ENCODE measurements at regions not wholly inside any gene's neighbourhood (a gene's known extent, or its start where the extent isn't known, plus 50 kb on each side); places are given as distances from the start of the nearest gene placed in this dataset.
A peak's percentile ranks its signal among the peaks of the same experiment; 100 is the strongest.
"Not testable (repeated sequence)": the region's sequence is repeated elsewhere in the genome, so short reads cannot be mapped to it uniquely, and the experiment has no call there.

GRCh38 chr20:29687438-29687837 is 1570.0 kb upstream of the DEFB115 start:
- Mint-ChIP-seq H3K4me1 (no peaks in the 10 kb centered on the region), H3K4me3 (no peak overlapping the region), H3K36me3 (no peaks in the 10 kb centered on the region), H3K27ac (no peak overlapping the region), H3K9me3 (ENCODE audit: low read depth) (peaks cover 12% of the 10 kb centered on the region), H3K27me3 (no peaks in the 10 kb centered on the region)
- ATAC-seq: no peak
- DNase-seq: no peak
- CTCF ChIA-PET: no interaction called here

GRCh38 chr20:29689411-29690225 is 1567.8 kb upstream of the DEFB115 start:
- Mint-ChIP-seq H3K4me1 (no peaks in the 10 kb centered on the region), H3K27ac (peak overlapping the region; percentile 63), H3K27me3 (no peaks in the 10 kb centered on the region), H3K36me3 (no peaks in the 10 kb centered on the region), H3K9me3 (ENCODE audit: low read depth) (peaks cover 12% of the 10 kb centered on the region), H3K4me3 (peak overlapping the region; percentile 11)
- CTCF ChIA-PET: no interaction called here
- ATAC-seq (peak; percentile 76), DNase-seq (peak; percentile 55)

GRCh38 chr20:29690274-29690673 is 1567.2 kb upstream of the DEFB115 start:
- CTCF ChIA-PET: no interaction called here
- H3K27ac Mint-ChIP-seq: no peak overlapping the region
- DNase-seq: no peak
- H3K4me1 Mint-ChIP-seq: no peaks in the 10 kb centered on the region
- H3K9me3 Mint-ChIP-seq (ENCODE audit: low read depth): peaks cover 12% of the 10 kb centered on the region
- H3K36me3 Mint-ChIP-seq: no peaks in the 10 kb centered on the region
- H3K4me3 Mint-ChIP-seq: no peak overlapping the region
- no peak for ATAC-seq
- H3K27me3 Mint-ChIP-seq: no peaks in the 10 kb centered on the region

- DNase-seq: no peak
- no peak overlapping the region for H3K27ac Mint-ChIP-seq
- peaks cover 12% of the 10 kb centered on the region for H3K9me3 Mint-ChIP-seq (ENCODE audit: low read depth)
- peaks cover 2% of the 10 kb centered on the region for H3K36me3 Mint-ChIP-seq
- no peak for ATAC-seq
- no peaks in the 10 kb centered on the region for H3K4me1 Mint-ChIP-seq
- H3K4me3 Mint-ChIP-seq: no peak overlapping the region
- CTCF ChIA-PET: no interaction called here
- H3K27me3 Mint-ChIP-seq: no peaks in the 10 kb centered on the region
Observed at GRCh38 chr20:29740601-29740950, 1516.9 kb upstream of the DEFB115 start.

GRCh38 chr20:29740951-29741593 is 1516.4 kb upstream of the DEFB115 start:
- Mint-ChIP-seq H3K9me3 (ENCODE audit: low read depth) (peaks cover 12% of the 10 kb centered on the region), H3K4me3 (no peak overlapping the region), H3K36me3 (peaks cover 2% of the 10 kb centered on the region), H3K27ac (no peak overlapping the region), H3K27me3 (no peaks in the 10 kb centered on the region), H3K4me1 (no peaks in the 10 kb centered on the region)
- ATAC-seq (no peak), DNase-seq (no peak)
- CTCF ChIA-PET: no interaction called here

- Mint-ChIP-seq H3K4me1 (no peaks in the 10 kb centered on the region), H3K27me3 (no peaks in the 10 kb centered on the region), H3K9me3 (ENCODE audit: low read depth) (peaks cover 12% of the 10 kb centered on the region), H3K4me3 (no peak overlapping the region), H3K27ac (no peak overlapping the region), H3K36me3 (peaks cover 2% of the 10 kb centered on the region)
- DNase-seq: no peak
- CTCF ChIA-PET: no interaction called here
- ATAC-seq: no peak
Observed at GRCh38 chr20:29741594-29741893, 1515.9 kb upstream of the DEFB115 start.

GRCh38 chr20:29741894-29742698 is 1515.4 kb upstream of the DEFB115 start:
- Mint-ChIP-seq H3K4me1 (no peaks in the 10 kb centered on the region), H3K27me3 (no peaks in the 10 kb centered on the region), H3K9me3 (ENCODE audit: low read depth) (peaks cover 13% of the 10 kb centered on the region), H3K27ac (no peak overlapping the region), H3K4me3 (no peak overlapping the region), H3K36me3 (peaks cover 2% of the 10 kb centered on the region)
- CTCF ChIA-PET: no interaction called here
- ATAC-seq (no peak), DNase-seq (no peak)

- H3K27me3 Mint-ChIP-seq: no peaks in the 10 kb centered on the region
- H3K4me1 Mint-ChIP-seq: no peaks in the 10 kb centered on the region
- CTCF ChIA-PET: no interaction called here
- H3K4me3 Mint-ChIP-seq: no peak overlapping the region
- ATAC-seq (no peak), DNase-seq (no peak)
- no peaks in the 10 kb centered on the region for H3K36me3 Mint-ChIP-seq
- H3K9me3 Mint-ChIP-seq (ENCODE audit: low read depth): peaks cover 11% of the 10 kb centered on the region
- no peak overlapping the region for H3K27ac Mint-ChIP-seq
Observed at GRCh38 chr20:29742699-29743100, 1514.8 kb upstream of the DEFB115 start.

- no peak overlapping the region for H3K27ac Mint-ChIP-seq
- no peak for ATAC-seq
- peaks cover 7% of the 10 kb centered on the region for H3K9me3 Mint-ChIP-seq (ENCODE audit: low read depth)
- no peak overlapping the region for H3K4me3 Mint-ChIP-seq
- H3K36me3 Mint-ChIP-seq: no peaks in the 10 kb centered on the region
- no peaks in the 10 kb centered on the region for H3K27me3 Mint-ChIP-seq
- CTCF ChIA-PET: no interaction called here
- no peaks in the 10 kb centered on the region for H3K4me1 Mint-ChIP-seq
- peak; percentile 34 for DNase-seq
Observed at GRCh38 chr20:29743101-29743931, 1514.1 kb upstream of the DEFB115 start.

GRCh38 chr20:29744071-29744470 is 1513.4 kb upstream of the DEFB115 start:
- DNase-seq: no peak
- ATAC-seq: no peak
- no peaks in the 10 kb centered on the region for H3K27me3 Mint-ChIP-seq
- no peaks in the 10 kb centered on the region for H3K36me3 Mint-ChIP-seq
- H3K4me1 Mint-ChIP-seq: no peaks in the 10 kb centered on the region
- H3K27ac Mint-ChIP-seq: no peak overlapping the region
- peaks cover 7% of the 10 kb centered on the region for H3K9me3 Mint-ChIP-seq (ENCODE audit: low read depth)
- CTCF ChIA-PET: no interaction called here
- H3K4me3 Mint-ChIP-seq: no peak overlapping the region

GRCh38 chr20:29745534-29746245 is 1511.8 kb upstream of the DEFB115 start:
- H3K36me3 Mint-ChIP-seq; H3K9me3 Mint-ChIP-seq (ENCODE audit: low read depth); DNase-seq; H3K4me1 Mint-ChIP-seq; H3K27me3 Mint-ChIP-seq; H3K27ac Mint-ChIP-seq; H3K4me3 Mint-ChIP-seq; ATAC-seq; CTCF ChIA-PET: not testable (repeated sequence)

- peaks cover 17% of the 10 kb centered on the region for H3K9me3 Mint-ChIP-seq (ENCODE audit: low read depth)
- peaks cover 15% of the 10 kb centered on the region for H3K4me1 Mint-ChIP-seq
Observed at GRCh38 chr20:29750268-29750899, 1507.1 kb upstream of the DEFB115 start.

More at GRCh38 chr20:29750268-29750899, 1507.1 kb upstream of the DEFB115 start:
- Mint-ChIP-seq H3K4me3 (no peak overlapping the region), H3K27me3 (no peaks in the 10 kb centered on the region), H3K36me3 (peaks cover 2% of the 10 kb centered on the region), H3K27ac (no peak overlapping the region)
- CTCF ChIA-PET: no interaction called here
- ATAC-seq: no peak
- no peak for DNase-seq
